ENCODE measurements at regions not wholly inside any gene's neighbourhood (a gene's known extent, or its start where the extent isn't known, plus 50 kb on each side); places are given as distances from the start of the nearest gene placed in this dataset.
"Not testable (repeated sequence)": the region's sequence is repeated elsewhere in the genome, so short reads cannot be mapped to it uniquely, and the experiment has no call there.

DNA sequence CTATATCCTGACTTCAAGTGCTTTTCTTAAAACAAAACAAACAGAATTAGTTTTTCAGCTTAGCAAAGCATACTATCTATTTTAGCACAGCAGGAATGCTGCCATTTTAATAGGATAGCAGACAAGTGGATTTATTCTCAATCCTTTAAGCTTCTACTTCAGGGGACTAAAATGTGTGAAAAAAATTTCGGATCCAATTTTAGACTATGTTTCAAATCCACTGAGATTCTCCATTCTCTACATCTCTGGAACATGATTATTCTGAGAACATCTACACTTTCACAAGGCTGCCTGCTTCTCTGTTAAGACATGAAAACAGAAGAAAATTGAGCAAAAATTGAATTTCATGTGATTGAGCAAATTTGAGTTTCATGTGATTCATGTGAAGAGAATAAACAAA lies 1321.3 kb downstream of the HACE1 start:
- no peak for TF ChIP-seq POLR2A (IDR thresholded peaks at IDR 0.05; ENCODE audit: low read depth, low read length)
- TF ChIP-seq TAF1 (IDR thresholded peaks at IDR 0.05; ENCODE audit: borderline replicate concordance, low read depth, low read length), result no peak
- no peak for TF ChIP-seq POLR2AphosphoS5 (IDR thresholded peaks at IDR 0.05; ENCODE audit: low read depth, low read length)
- FAIRE-seq, result no peak
- DNase-seq (ENCODE audit: insufficient read length), result no peak

DNA sequence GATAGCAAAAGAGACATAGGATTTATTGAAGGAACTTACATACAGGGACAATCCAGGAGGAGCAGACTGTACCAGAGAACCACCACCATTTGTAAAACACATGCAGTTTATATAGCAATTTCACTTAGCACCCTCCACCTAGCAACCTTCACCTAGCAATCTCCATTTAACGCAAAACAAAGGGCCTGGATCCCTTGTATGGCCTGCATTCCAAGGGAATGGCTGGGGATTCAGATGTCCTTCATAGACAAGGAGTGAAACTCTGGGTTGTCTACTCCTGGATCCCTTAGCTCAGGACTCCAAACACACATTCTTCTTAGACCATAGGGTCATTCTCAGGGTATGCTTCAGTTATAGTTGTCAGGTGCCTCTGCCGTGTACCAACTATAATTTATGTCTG lies 1324.9 kb downstream of the HACE1 start:
- DNase-seq (ENCODE audit: insufficient read length) (no peak), FAIRE-seq (no peak)
- TF ChIP-seq POLR2A (IDR thresholded peaks at IDR 0.05; ENCODE audit: low read depth, low read length) (no peak), TAF1 (IDR thresholded peaks at IDR 0.05; ENCODE audit: borderline replicate concordance, low read depth, low read length) (no peak), POLR2AphosphoS5 (IDR thresholded peaks at IDR 0.05; ENCODE audit: low read depth, low read length) (no peak)

DNA sequence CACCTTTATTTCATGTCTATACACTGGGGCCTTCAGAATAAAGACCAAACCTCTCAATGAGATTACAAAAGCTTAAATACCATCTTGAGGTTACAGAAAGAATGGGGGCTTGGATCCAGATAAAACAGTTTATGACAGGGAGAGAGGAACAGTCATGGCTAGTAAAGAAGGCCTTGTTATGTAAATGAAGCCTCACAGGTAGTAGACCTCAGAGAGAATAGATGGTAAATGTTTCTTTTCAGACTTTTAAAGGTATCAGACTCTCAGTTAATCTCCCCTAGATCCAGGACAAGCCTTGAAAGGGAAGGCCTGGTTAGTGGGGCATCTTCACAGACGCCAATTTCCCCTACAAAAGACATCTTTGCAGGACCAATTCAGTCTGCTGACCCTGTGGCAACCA lies 1325.6 kb downstream of the HACE1 start:
- no peak for TF ChIP-seq POLR2A (IDR thresholded peaks at IDR 0.05; ENCODE audit: low read depth, low read length)
- no peak for TF ChIP-seq POLR2AphosphoS5 (IDR thresholded peaks at IDR 0.05; ENCODE audit: low read depth, low read length)
- TF ChIP-seq TAF1 (IDR thresholded peaks at IDR 0.05; ENCODE audit: borderline replicate concordance, low read depth, low read length), result no peak
- no peak for FAIRE-seq
- no peak for DNase-seq (ENCODE audit: insufficient read length)

DNA sequence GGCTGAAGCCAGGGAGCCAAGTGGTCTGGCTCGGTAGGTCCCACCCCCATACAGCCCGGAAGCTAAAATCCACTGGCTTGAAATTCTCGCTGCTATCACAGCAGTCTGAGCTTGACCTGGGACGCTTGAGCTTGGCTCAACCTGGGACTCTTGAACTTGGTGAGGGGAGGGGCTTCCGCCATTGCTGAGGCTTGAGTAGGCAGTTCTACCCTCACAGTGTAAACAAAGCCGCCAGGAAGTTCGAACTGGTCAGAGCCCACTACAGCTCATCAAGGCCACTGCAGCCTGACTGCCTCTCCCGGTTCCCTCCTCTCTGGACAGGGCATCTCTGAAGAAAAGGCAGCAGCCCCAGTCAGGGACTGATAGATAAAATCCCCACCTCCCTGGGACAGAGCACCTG lies 1337.7 kb downstream of the HACE1 start:
- no peak for FAIRE-seq
- no peak for DNase-seq (ENCODE audit: insufficient read length)
- no peak for TF ChIP-seq TAF1 (IDR thresholded peaks at IDR 0.05; ENCODE audit: borderline replicate concordance, low read depth, low read length)

DNA sequence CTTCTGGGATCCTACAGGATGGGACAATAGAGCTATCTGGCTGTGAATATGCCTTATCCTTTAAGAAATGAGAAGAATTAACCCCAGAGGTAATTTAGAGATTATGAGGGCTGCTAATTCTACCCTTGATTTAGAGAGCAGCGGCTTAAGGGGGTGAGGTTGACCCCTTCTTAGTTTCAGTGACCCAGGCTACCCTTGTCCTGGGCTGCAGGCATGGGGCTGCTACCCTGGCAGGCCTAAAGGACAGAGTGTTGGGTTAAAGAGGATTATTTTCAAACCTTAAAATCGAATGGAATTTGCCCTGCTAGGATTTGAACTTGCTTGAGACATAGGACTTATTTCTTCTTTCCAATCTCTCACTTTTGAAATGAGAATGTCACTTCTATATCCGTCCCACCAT lies 1343.4 kb downstream of the HACE1 start:
- TF ChIP-seq POLR2AphosphoS5 (IDR thresholded peaks at IDR 0.05; ENCODE audit: low read depth, low read length) (no peak), TAF1 (IDR thresholded peaks at IDR 0.05; ENCODE audit: borderline replicate concordance, low read depth, low read length) (no peak), POLR2A (IDR thresholded peaks at IDR 0.05; ENCODE audit: low read depth, low read length) (no peak)
- DNase-seq (ENCODE audit: insufficient read length), result no peak
- FAIRE-seq, result no peak

DNA sequence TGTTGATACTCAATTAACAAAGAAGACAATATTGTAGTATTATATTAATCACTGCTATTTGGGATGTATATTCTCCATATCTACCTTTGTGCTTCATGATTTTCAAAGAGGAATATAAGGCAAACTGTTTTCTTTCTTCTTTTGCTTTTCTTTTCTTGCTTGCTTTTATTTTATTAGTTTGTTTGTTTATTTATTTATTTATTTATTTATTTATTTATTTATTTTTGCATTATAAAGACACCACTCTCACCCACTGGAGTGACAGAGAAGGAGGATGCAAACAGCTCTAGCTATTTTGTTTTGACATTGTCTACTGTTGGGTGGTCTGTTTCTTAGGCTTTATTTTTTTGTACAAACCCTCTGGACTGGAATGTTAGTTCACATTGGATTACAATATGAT lies 1352.7 kb downstream of the HACE1 start:
- DNase-seq (ENCODE audit: insufficient read length), result no peak
- no peak for TF ChIP-seq TAF1 (IDR thresholded peaks at IDR 0.05; ENCODE audit: borderline replicate concordance, low read depth, low read length)
- no peak for FAIRE-seq

DNA sequence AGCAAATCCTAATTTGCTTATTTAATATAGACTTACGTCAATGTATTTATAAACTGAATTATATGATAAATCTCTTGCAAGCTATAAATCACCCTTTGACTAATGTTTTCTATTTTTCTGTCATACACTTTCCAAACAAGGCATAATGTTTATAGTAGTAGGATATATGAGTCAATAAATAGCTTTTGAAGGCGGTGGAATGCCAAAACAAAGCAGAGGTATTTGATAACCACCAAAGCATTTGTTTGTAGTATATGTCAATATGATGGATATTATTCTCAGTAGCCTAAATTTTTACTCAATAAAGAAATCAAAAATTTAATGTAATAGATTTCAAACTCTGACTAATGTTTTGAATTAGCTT lies 1354.6 kb downstream of the HACE1 start:
- DNase-seq (ENCODE audit: insufficient read length) (no peak), FAIRE-seq (no peak)
- TF ChIP-seq POLR2AphosphoS5 (IDR thresholded peaks at IDR 0.05; ENCODE audit: low read depth, low read length), result no peak
- no peak for TF ChIP-seq POLR2A (IDR thresholded peaks at IDR 0.05; ENCODE audit: low read depth, low read length)
- no peak for TF ChIP-seq TAF1 (IDR thresholded peaks at IDR 0.05; ENCODE audit: borderline replicate concordance, low read depth, low read length)

DNA sequence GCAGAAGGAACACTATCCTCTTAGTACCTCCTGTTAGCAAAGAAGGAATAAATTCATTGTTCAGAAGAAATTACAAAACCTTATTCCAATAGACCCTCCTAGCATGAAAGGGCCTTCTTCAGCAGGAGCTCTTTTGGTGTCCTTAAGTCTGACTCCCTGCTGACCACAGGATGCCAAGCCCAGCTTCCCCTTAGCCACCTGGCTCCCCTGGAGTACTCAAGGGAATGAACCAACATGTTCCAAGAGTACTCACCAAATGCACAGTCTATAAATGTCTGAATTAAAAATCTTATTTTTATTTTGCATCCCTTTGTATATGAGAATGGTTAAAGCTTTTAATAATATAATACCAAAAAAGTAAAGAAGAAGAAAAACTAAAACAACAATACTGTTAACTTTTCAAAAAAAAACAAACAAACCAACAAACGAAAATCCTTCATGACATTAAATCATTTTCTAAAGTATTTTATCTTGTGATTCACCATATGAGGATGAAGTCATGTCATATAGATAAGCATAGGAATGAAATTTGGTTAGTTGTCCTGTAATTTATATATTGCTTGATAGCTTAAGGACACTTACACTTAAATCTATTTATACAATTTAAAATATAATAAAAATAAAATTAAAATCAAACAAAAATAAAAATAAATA lies 1355.1 kb downstream of the HACE1 start:
- TF ChIP-seq TAF1 (IDR thresholded peaks at IDR 0.05; ENCODE audit: borderline replicate concordance, low read depth, low read length) (no peak), POLR2A (IDR thresholded peaks at IDR 0.05; ENCODE audit: low read depth, low read length) (no peak), POLR2AphosphoS5 (IDR thresholded peaks at IDR 0.05; ENCODE audit: low read depth, low read length) (no peak)
- no peak for FAIRE-seq
- DNase-seq (ENCODE audit: insufficient read length), result no peak

DNA sequence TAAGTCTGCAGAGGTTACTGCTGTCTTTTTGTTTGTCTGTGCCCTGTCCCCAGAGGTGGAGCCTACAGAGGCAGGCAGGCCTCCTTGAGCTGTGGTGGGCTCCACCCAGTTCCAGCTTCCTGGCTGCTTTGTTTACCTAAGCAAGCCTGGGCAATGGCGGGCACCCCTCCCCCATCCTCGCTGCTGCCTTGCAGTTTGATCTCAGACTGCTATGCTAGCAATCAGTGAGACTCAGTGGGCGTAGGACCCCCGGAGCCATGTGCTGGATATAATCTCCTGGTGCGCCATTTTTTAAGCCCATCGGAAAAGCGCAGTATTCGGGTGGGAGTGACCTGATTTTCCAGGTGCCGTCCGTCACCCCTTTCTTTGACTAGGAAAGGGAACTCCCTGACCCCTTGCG lies 1363.1 kb downstream of the HACE1 start:
- not testable (repeated sequence) for DNase-seq (ENCODE audit: insufficient read length); FAIRE-seq

DNA sequence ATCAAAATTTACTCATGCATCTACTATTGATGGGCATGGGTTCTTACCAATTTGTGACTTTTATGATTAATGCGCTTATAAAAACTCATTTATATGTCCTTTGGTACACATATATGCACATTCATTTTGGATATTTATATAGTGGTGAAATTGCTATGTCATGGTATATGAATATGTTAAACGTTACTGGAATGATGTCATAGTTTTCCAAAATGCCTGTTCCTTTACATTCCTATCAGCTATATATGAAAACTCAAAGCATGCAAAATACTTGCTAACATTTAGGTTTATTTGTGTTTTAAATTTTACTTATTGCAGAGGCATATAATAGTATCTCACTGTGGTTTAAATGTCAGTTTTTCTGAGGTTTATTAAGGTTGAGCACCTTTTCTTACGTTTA lies 1403.1 kb downstream of the HACE1 start:
- TF ChIP-seq POLR2AphosphoS5 (IDR thresholded peaks at IDR 0.05; ENCODE audit: low read depth, low read length) (no peak), TAF1 (IDR thresholded peaks at IDR 0.05; ENCODE audit: borderline replicate concordance, low read depth, low read length) (no peak), POLR2A (IDR thresholded peaks at IDR 0.05; ENCODE audit: low read depth, low read length) (no peak)
- FAIRE-seq (no peak), DNase-seq (ENCODE audit: insufficient read length) (no peak)

DNA sequence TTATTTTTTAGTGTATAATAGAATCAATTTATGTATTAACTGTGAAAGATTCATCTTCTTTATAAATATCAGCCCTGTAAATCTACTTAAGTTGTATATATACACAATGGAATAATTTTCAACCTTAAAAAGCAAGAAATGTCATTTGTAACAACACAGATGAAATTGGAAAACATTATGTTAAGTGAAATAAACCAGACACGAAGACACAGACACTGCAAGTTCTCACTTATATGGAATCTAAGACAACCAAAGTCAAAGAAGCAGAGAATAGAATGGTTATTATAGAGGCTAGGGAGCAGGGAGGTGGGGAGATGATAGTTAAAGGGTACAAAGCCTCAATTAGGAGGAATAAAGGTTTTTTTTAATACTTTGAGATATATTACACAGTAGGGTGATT lies 1404.4 kb downstream of the HACE1 start:
- TF ChIP-seq POLR2A (IDR thresholded peaks at IDR 0.05; ENCODE audit: low read depth, low read length) (no peak), TAF1 (IDR thresholded peaks at IDR 0.05; ENCODE audit: borderline replicate concordance, low read depth, low read length) (no peak), POLR2AphosphoS5 (IDR thresholded peaks at IDR 0.05; ENCODE audit: low read depth, low read length) (no peak)
- DNase-seq (ENCODE audit: insufficient read length) (no peak), FAIRE-seq (no peak)

DNA sequence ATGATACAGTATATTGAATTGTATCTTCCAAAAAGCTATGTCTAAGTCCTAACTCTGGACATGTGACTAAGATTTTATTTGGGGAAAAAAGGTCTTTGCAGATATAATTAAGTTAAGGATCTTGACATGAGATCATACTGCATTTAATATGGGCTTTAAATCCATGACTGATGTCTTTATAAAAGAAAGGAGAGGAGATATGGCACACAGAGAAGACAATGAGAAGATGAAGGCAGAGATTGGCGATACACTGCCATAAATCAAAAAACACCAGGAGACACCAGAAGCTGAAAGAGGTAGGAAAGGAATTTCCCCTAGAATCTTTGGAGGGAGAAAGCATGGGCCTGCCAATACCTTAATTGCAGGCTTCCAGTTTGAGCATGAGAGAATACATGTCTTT lies 1450.2 kb downstream of the HACE1 start:
- DNase-seq (ENCODE audit: insufficient read length), result no peak
- FAIRE-seq, result no peak
- TF ChIP-seq TAF1 (IDR thresholded peaks at IDR 0.05; ENCODE audit: borderline replicate concordance, low read depth, low read length), result no peak
- no peak for TF ChIP-seq POLR2A (IDR thresholded peaks at IDR 0.05; ENCODE audit: low read depth, low read length)
- no peak for TF ChIP-seq POLR2AphosphoS5 (IDR thresholded peaks at IDR 0.05; ENCODE audit: low read depth, low read length)

DNA sequence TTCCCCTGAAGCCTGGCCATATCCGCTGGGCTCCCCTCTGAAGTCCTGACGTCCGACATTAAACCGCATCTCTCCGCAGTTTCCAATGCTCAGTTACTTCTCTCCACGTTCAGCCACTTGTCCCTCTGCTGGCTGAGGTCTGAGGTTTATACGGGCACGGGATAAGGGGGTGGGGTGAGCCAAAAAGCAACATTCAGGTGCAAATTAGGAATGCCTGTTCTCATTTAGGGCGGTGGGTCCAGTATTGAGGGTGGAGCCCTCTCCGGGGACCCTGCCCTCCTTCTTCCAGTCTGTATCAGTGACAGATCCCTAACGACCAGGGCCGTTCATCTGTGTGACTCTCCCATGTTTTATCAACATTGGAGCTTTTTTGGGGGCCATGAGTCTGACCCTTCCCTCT lies 1454.4 kb downstream of the HACE1 start:
- DNase-seq (ENCODE audit: insufficient read length), result no peak
- FAIRE-seq, result no peak
- TF ChIP-seq POLR2A (IDR thresholded peaks at IDR 0.05; ENCODE audit: low read depth, low read length) (no peak), POLR2AphosphoS5 (IDR thresholded peaks at IDR 0.05; ENCODE audit: low read depth, low read length) (no peak), TAF1 (IDR thresholded peaks at IDR 0.05; ENCODE audit: borderline replicate concordance, low read depth, low read length) (no peak)

Measured in GM12892 (cell line).